HCT116 (cell line): ENCODE measurements at regions not wholly inside any gene's neighbourhood (a gene's known extent, or its start where the extent isn't known, plus 50 kb on each side); places are given as distances from the start of the nearest gene placed in this dataset.

Experiments used
- ATAC-seq: fragments of 200-7000 bp; cut with Tn5 transposase; 2 replicates; pipeline ENCODE4 v1.9.1; 2020; ENCODE audit warnings: mild to moderate bottlenecking, moderate library complexity
- BruUV-seq: library from RNA; stranded (reverse); fragments of 400-500 nt; replicated peaks from 2 replicates; lab custom pipeline; 2021; lab: Mats Ljungman, UMichigan
- CTCF ChIA-PET: fragments of 300-600 bp; sonication (Branson Sonifier 250); formaldehyde crosslinking; loops from one replicate; lab custom pipeline; 2021; ENCODE audit warnings: antibody characterized with exemption; lab: Charles Lee
- POLR2A ChIA-PET: fragments of 300-600, 350-600 bp; sonication (Branson Sonifier 250); formaldehyde crosslinking; loops from one replicate; lab custom pipeline; 2021; ENCODE audit warnings: antibody characterized with exemption; lab: Charles Lee
- RAD21 ChIA-PET, 2 experiments: fragments of 300-600 bp; sonication (Branson Sonifier 250); formaldehyde crosslinking; loops; one replicate each; lab custom pipeline; 2023; ENCODE audit warnings: low total read pairs in 2 of 2; ENCODE audit not compliant: uncharacterized antibody in 2 of 2, unreplicated experiment in 2 of 2, low non-redundant PET in 1 of 2; lab: Charles Lee
- DNase-seq: peaks from one replicate; pipeline ENCODE4 v3.0.0-alpha.2; 2010; ENCODE audit warnings: low read depth, low spot score
- H2AFZ ChIP-seq: fragments of 200-600 bp; shearing (Covaris generic), sonication (generic); 2 replicates; pipeline ENCODE4 v1.6.1; 2017; ENCODE audit warnings: low read depth, mixed run types, mixed read lengths, antibody characterized with exemption, low read length; ENCODE audit not compliant: poor library complexity, severe bottlenecking
- H3K27ac ChIP-seq: 2 replicates; pipeline ENCODE4 v1.5.1; 2012; ENCODE audit warnings: low read depth, low read length
- H3K27me3 ChIP-seq: fragments of 200-600 bp; sonication (generic); 2 replicates; pipeline ENCODE4 v1.6.1; 2016; ENCODE audit warnings: mixed run types, low read length, mixed read lengths; ENCODE audit not compliant: insufficient read depth
- H3K36me3 ChIP-seq, 2 experiments: fragments of 200-500 bp in 1 of 2; fragments of 200-600 bp in 1 of 2; sonication (Bioruptor generic) in 1 of 2; sonication (generic) in 1 of 2; 2 replicates each; pipeline versions ENCODE4 v1.5.1 to v1.6.1; 2014 to 2016; ENCODE audit warnings: low read length in 2 of 2, inconsistent platforms in 1 of 2, mixed read lengths in 1 of 2, mixed run types in 1 of 2; ENCODE audit not compliant: insufficient read depth in 2 of 2, control insufficient read depth in 1 of 2
- H3K4me1 ChIP-seq, 2 experiments: fragments of 200-600 bp in 1 of 2; sonication (generic) in 1 of 2; 2 replicates each; pipeline versions ENCODE4 v1.5.1 to v1.6.1; 2012 to 2017; ENCODE audit warnings: low read length in 2 of 2, inconsistent platforms in 1 of 2, mild to moderate bottlenecking in 1 of 2, mixed read lengths in 1 of 2, mixed run types in 1 of 2, moderate library complexity in 1 of 2; ENCODE audit not compliant: insufficient read depth in 2 of 2, control insufficient read depth in 1 of 2
- H3K4me2 ChIP-seq: fragments of 200-600 bp; sonication (generic); 2 replicates; pipeline ENCODE4 v1.6.1; 2017; ENCODE audit warnings: mixed run types, low read length, mixed read lengths
- H3K4me3 ChIP-seq, 2 experiments: fragments of 200-600 bp in 1 of 2; sonication (generic) in 1 of 2; replicated peaks in 1 of 2; 2 replicates each; pipeline ENCODE4 v1.5.1; 2011 to 2016; ENCODE audit warnings: low read length in 2 of 2, control low read depth in 1 of 2, low read depth in 1 of 2, mild to moderate bottlenecking in 1 of 2, mixed read lengths in 1 of 2, mixed run types in 1 of 2
- H3K79me2 ChIP-seq: fragments of 200-600 bp; sonication (generic); 2 replicates; pipeline ENCODE4 v1.6.1; 2017; ENCODE audit warnings: mild to moderate bottlenecking, mixed run types, low read length, moderate library complexity, mixed read lengths; ENCODE audit not compliant: insufficient read depth
- H3K9ac ChIP-seq: fragments of 200-600 bp; sonication (generic); 2 replicates; pipeline ENCODE4 v1.6.1; 2016; ENCODE audit warnings: low read length, mixed read lengths
- H3K9me2 ChIP-seq: fragments of 200-600 bp; sonication (generic), shearing (Covaris generic); 2 replicates; pipeline ENCODE4 v1.6.1; 2017; ENCODE audit warnings: mixed run types, mild to moderate bottlenecking, moderate library complexity; ENCODE audit not compliant: insufficient read depth
- H3K9me3 ChIP-seq, 2 experiments: fragments of 200-500 bp in 1 of 2; fragments of 200-600 bp in 1 of 2; sonication (Bioruptor generic) in 1 of 2; sonication (generic) in 1 of 2; 2 replicates each; pipeline ENCODE4 v1.6.1; 2014 to 2017; ENCODE audit warnings: low read length in 2 of 2, mixed read lengths in 2 of 2, inconsistent platforms in 1 of 2, low read depth in 1 of 2, mild to moderate bottlenecking in 1 of 2, mixed run types in 1 of 2, moderate library complexity in 1 of 2; ENCODE audit not compliant: control insufficient read depth in 1 of 2, insufficient read depth in 1 of 2
- H4K20me1 ChIP-seq: fragments of 200-600 bp; sonication (generic), shearing (Covaris generic); 2 replicates; pipeline ENCODE4 v1.6.1; 2017; ENCODE audit warnings: mixed run types, mild to moderate bottlenecking, moderate library complexity; ENCODE audit not compliant: insufficient read depth
- ATF3 ChIP-seq: IDR thresholded peaks from 2 replicates; pipeline ENCODE4 v1.6.1; 2012
- CBX3 ChIP-seq: IDR thresholded peaks from 2 replicates; pipeline ENCODE4 v1.6.1; 2012; ENCODE audit warnings: low read depth
- CEBPB ChIP-seq: IDR thresholded peaks from 2 replicates; pipeline ENCODE4 v1.6.1; 2012; ENCODE audit warnings: low read depth
- CTCF ChIP-seq, 3 experiments: fragments of 200-600 bp in 1 of 3; sonication (generic) in 1 of 3; IDR thresholded peaks in 2 of 3; conservative IDR thresholded peaks in 1 of 3; 2 replicates each; pipeline ENCODE4 v1.5.1; 2012 to 2017; ENCODE audit warnings: low read depth in 2 of 3, low read length in 2 of 3, antibody characterized with exemption in 1 of 3, borderline replicate concordance in 1 of 3, control low read depth in 1 of 3, mild to moderate bottlenecking in 1 of 3, mixed read lengths in 1 of 3, mixed run types in 1 of 3, moderate library complexity in 1 of 3; ENCODE audit not compliant: insufficient read depth in 1 of 3
- MAX ChIP-seq: IDR thresholded peaks from 2 replicates; pipeline ENCODE4 v1.6.1; 2012
- POLR2A ChIP-seq: IDR thresholded peaks from 2 replicates; pipeline ENCODE4 v1.7.0; 2011; ENCODE audit warnings: borderline replicate concordance; ENCODE audit not compliant: insufficient read depth, insufficient read length; ENCODE audit errors: extremely low read depth
- POLR2AphosphoS5 ChIP-seq: IDR thresholded peaks from 2 replicates; pipeline ENCODE4 v1.6.1; 2011; ENCODE audit warnings: mild to moderate bottlenecking, low read depth, low read length, moderate library complexity
- RAD21 ChIP-seq: IDR thresholded peaks from 2 replicates; pipeline ENCODE4 v1.6.1; 2012; ENCODE audit warnings: low read depth, mild to moderate bottlenecking
- REST ChIP-seq: IDR thresholded peaks from 2 replicates; pipeline ENCODE4 v1.6.1; 2012; ENCODE audit warnings: low read depth
- SIN3A ChIP-seq: IDR thresholded peaks from 2 replicates; pipeline ENCODE4 v1.6.1; 2012; ENCODE audit warnings: low read depth
- SP1 ChIP-seq: IDR thresholded peaks from 2 replicates; pipeline ENCODE4 v1.6.1; 2012; ENCODE audit warnings: low read depth
- ZFX ChIP-seq: fragments of 450-650 bp; IDR thresholded peaks from 2 replicates; pipeline ENCODE4 v1.6.1; 2017
- intact Hi-C: fragments of 100-400 bp; cut with micrococcal nuclease; formaldehyde crosslinking; loops from 2 replicates; pipeline ENCODE4 v1.10.0; 2022

- RAD21 ChIA-PET = no interaction called here
- POLR2A ChIA-PET = no interaction called here
- H3K27me3 ChIP-seq = peaks cover 33% of the 10 kb centered on the region
- no peak overlapping the region for H3K9ac ChIP-seq
- TF ChIP-seq SP1 = no peak
- no peak for TF ChIP-seq MAX
- no peak for TF ChIP-seq SIN3A
- no peak for TF ChIP-seq REST
- no peak for TF ChIP-seq ZFX
- H3K79me2 ChIP-seq = no peaks in the 10 kb centered on the region
- BruUV-seq = no TSS peak
- H3K9me2 ChIP-seq = no peaks in the 10 kb centered on the region
- no peaks in the 10 kb centered on the region for H4K20me1 ChIP-seq
- no peak overlapping the region for H3K27ac ChIP-seq
- H3K4me2 ChIP-seq = no peak overlapping the region
- no peaks in the 10 kb centered on the region for H3K9me3 ChIP-seq
- H2AFZ ChIP-seq = no peak overlapping the region
- intact Hi-C loops = no loop called here
- no peaks in the 10 kb centered on the region for H3K4me1 ChIP-seq
- no peak overlapping the region for H3K4me3 ChIP-seq
- no peak for DNase-seq
- CTCF ChIA-PET = no interaction called here
- H3K36me3 ChIP-seq = no peaks in the 10 kb centered on the region
- ATAC-seq = no peak
These were observed 210.2 kb downstream of the ICE1 start for GRCh38 chr5:5632678-5633077.

- DNase-seq = no peak
- ATAC-seq = no peak
- Histone ChIP-seq H3K4me2 (no peak overlapping the region), H3K9ac (no peak overlapping the region), H3K9me2 (no peaks in the 10 kb centered on the region), H3K36me3 (no peaks in the 10 kb centered on the region), H2AFZ (no peak overlapping the region), H3K4me3 (no peak overlapping the region), H3K27me3 (peaks cover 25% of the 10 kb centered on the region), H3K27ac (no peak overlapping the region), H3K4me1 (no peaks in the 10 kb centered on the region), H3K79me2 (no peaks in the 10 kb centered on the region), H3K9me3 (no peaks in the 10 kb centered on the region), H4K20me1 (no peaks in the 10 kb centered on the region)
- POLR2A ChIA-PET = no interaction called here
- CTCF ChIA-PET = no interaction called here
- RAD21 ChIA-PET = no interaction called here
- intact Hi-C loops = no loop called here
- no TSS peak for BruUV-seq
- no peak for TF ChIP-seq CEBPB
- TF ChIP-seq CTCF (IDR thresholded peaks at IDR 0.05 in 2 of 3, conservative IDR thresholded peaks at IDR 0.05 in 1 of 3; ENCODE audit: borderline replicate concordance in 1 of 3, insufficient read depth in 1 of 3, low read depth in 2 of 3, low read length in 2 of 3) = no peak
- no peak for TF ChIP-seq POLR2A
- TF ChIP-seq SP1 = no peak
- TF ChIP-seq ATF3 = no peak
- TF ChIP-seq REST = no peak
- TF ChIP-seq CBX3 = no peak
- TF ChIP-seq RAD21 = no peak
- no peak for TF ChIP-seq POLR2AphosphoS5
These were observed 207.1 kb downstream of the ICE1 start for GRCh38 chr5:5629607-5629978.
